ENCODE measurements at regions not wholly inside any gene's neighbourhood (a gene's known extent, or its start where the extent isn't known, plus 50 kb on each side); places are given as distances from the start of the nearest gene placed in this dataset.

DNA sequence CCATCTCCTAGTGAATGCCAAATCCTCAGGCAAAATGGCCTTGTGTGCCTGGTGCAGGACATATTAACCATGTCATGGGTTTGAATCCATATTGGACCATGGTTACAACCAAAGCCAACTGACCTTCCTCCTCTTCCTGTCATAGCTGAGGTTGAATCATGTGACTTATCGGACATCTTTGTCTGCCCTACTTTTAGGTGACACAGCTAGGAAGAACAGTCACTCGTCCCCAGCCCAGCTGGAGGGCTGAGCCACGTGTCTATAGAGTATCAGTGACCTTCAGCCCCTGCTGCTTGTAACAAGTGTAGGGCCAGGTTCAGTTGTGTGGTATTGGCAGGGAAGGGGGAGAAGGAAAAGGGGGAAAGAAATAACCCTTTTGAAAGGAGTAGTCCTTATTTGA is 225.2 kb downstream of the KTN1 start:
- TF ChIP-seq POLR2AphosphoS5 (IDR thresholded peaks at IDR 0.05; ENCODE audit: low read depth) (no peak), EZH2 (IDR thresholded peaks at IDR 0.05; ENCODE audit: low read depth, unreplicated experiment) (no peak)
- TF ChIP-seq, protein P1, sequence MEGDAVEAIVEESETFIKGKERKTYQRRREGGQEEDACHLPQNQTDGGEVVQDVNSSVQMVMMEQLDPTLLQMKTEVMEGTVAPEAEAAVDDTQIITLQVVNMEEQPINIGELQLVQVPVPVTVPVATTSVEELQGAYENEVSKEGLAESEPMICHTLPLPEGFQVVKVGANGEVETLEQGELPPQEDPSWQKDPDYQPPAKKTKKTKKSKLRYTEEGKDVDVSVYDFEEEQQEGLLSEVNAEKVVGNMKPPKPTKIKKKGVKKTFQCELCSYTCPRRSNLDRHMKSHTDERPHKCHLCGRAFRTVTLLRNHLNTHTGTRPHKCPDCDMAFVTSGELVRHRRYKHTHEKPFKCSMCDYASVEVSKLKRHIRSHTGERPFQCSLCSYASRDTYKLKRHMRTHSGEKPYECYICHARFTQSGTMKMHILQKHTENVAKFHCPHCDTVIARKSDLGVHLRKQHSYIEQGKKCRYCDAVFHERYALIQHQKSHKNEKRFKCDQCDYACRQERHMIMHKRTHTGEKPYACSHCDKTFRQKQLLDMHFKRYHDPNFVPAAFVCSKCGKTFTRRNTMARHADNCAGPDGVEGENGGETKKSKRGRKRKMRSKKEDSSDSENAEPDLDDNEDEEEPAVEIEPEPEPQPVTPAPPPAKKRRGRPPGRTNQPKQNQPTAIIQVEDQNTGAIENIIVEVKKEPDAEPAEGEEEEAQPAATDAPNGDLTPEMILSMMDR (conservative IDR thresholded peaks at IDR 0.05; ENCODE audit: low read depth in 2 of 2), result no peak

Data from GM23338 (cell line).